Naive B cell (primary cell): ENCODE measurements at regions not wholly inside any gene's neighbourhood (a gene's known extent, or its start where the extent isn't known, plus 50 kb on each side); places are given as distances from the start of the nearest gene placed in this dataset.
"Not testable (repeated sequence)": the region's sequence is repeated elsewhere in the genome, so short reads cannot be mapped to it uniquely, and the experiment has no call there.

Source experiments
- ATAC-seq, 2 donors: fragments of 150-1000 bp; cut with Tn5 transposase; 2 replicates each; pipeline ENCODE4 v1.10.0; 2021; ENCODE audit warnings: low read depth in 2 of 2, mild to moderate bottlenecking in 2 of 2, moderate library complexity in 2 of 2
- DNase-seq: peaks from one replicate; pipeline ENCODE4 v3.0.0; 2022
- H3K27ac Mint-ChIP-seq, 6 donors: one replicate each; pipeline ENCODE4 v1.8.0; 2020 to 2022; ENCODE audit warnings: mild to moderate bottlenecking in 6 of 6, mixed read lengths in 6 of 6, moderate library complexity in 5 of 6, inconsistent platforms in 2 of 6
- H3K27me3 Mint-ChIP-seq, 3 donors: one replicate each; pipeline ENCODE4 v1.8.0; 2021 to 2022; ENCODE audit warnings: mixed read lengths in 3 of 3, mild to moderate bottlenecking in 1 of 3
- H3K36me3 Mint-ChIP-seq, 2 donors: one replicate each; pipeline ENCODE4 v1.8.0; 2020 to 2022; ENCODE audit warnings: mixed read lengths in 2 of 2, inconsistent platforms in 1 of 2, mild to moderate bottlenecking in 1 of 2
- H3K4me1 Mint-ChIP-seq, 3 donors: one replicate each; pipeline ENCODE4 v1.8.0; 2020 to 2022; ENCODE audit warnings: mixed read lengths in 3 of 3, inconsistent platforms in 1 of 3, mild to moderate bottlenecking in 1 of 3, moderate library complexity in 1 of 3
- H3K4me3 Mint-ChIP-seq, 8 donors: one replicate each; pipeline ENCODE4 v1.8.0; 2020 to 2022; ENCODE audit warnings: mild to moderate bottlenecking in 8 of 8, mixed read lengths in 8 of 8, moderate library complexity in 8 of 8, inconsistent platforms in 2 of 8
- H3K9me3 Mint-ChIP-seq, 7 donors: one replicate each; pipeline ENCODE4 v1.8.0; 2020 to 2022; ENCODE audit warnings: mixed read lengths in 7 of 7, mild to moderate bottlenecking in 5 of 7, inconsistent platforms in 2 of 7, moderate library complexity in 1 of 7

DNA sequence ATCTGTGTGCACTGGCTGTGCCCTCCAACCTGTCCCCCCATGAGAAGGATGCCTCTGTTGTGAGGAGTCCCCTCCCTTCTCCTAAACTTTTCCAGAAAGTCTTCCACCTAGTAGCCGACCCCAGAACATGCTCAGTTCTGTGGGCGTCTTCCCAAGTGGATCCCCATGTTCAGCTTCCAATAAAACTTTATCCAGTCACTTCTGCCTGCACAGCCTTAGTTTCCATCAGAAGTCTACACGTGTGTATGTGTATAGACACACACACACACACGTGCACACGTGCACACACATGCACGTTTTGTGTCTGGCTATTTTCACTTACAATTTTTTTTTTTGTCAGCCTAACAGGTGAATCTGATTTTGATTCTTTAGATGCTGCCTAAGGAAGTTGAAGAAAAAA is 115.1 kb downstream of the RTP5 start:
- H3K27me3 Mint-ChIP-seq: no peaks in the 10 kb centered on the region
- H3K36me3 Mint-ChIP-seq: peaks cover 0 to 7% of the 10 kb centered on the region in 2 donors
- peak overlapping the region in 6 of 8 donors; percentile 38 to 80 (median 70) for H3K4me3 Mint-ChIP-seq
- peaks cover 0 to 9% (median 4%) of the 10 kb centered on the region in 7 donors for H3K9me3 Mint-ChIP-seq
- DNase-seq (no peak), ATAC-seq (no peak)
- H3K4me1 Mint-ChIP-seq: peaks cover 30 to 43% (median 39%) of the 10 kb centered on the region in 3 donors
- peak overlapping the region; percentile 95 to 99 (median 98) for H3K27ac Mint-ChIP-seq

DNA sequence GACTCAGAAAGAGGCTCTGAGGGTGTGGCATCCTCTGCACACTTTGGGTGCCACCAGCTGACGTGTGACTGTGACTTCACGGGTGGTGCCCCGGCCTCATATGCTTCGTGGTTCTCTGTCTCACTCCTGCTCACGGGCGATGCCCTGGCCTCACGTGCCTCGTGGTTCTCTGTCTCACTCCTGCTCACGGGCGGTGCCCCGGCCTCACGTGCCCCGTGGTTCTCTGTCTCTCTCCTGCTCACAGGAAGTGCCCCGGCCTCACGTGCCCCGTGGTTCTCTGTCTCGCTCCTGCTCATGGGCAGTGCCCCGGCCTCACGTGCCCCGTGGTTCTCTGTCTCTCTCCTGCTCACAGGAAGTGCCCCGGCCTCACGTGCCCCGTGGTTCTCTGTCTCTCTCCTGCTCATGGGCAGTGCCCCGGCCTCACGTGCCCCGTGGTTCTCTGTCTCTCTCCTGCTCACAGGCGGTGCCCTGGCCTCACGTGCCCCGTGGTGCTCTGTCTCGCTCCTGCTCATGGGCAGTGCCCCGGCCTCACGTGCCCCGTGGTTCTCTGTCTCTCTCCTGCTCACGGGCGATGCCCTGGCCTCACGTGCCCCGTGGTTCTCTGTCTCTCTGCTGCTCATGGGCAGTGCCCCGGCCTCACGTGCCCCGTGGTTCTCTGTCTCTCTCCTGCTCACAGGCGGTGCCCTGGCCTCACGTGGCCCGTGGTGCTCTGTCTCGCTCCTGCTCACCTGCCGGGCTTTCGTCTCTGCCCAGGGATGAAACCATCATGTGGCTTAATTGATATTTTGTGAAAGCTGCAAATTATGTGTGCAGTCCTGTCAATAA is 115.8 kb downstream of the RTP5 start:
- H3K27me3 Mint-ChIP-seq, H3K9me3 Mint-ChIP-seq, H3K36me3 Mint-ChIP-seq: not testable (repeated sequence)
- DNase-seq (peak; percentile 85), ATAC-seq (peak; percentile 94 to 96)
- Mint-ChIP-seq H3K27ac (peak overlapping the region; percentile 95 to 99 (median 98)), H3K4me3 (peak overlapping the region; percentile 30 to 80 (median 62)), H3K4me1 (peaks cover 34 to 43% (median 42%) of the 10 kb centered on the region in 3 donors)

DNA sequence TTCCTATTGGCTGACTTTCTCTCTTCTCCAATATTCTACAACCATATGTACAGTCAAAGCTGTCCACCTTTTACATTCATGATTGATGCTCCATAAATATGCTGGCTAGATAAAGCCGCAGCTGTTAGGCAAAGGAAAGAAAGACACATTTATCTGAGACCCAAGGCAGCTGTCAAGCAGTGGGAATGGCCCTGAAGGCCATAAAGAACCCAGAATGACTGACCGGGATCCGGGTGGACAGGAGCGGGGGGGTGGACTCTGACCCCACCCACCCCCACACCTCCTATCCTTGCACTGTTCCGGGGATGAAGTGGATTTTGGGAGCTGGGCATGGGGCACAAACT is 116.4 kb downstream of the RTP5 start:
- H3K4me1 Mint-ChIP-seq: peaks cover 40 to 46% (median 43%) of the 10 kb centered on the region in 3 donors
- peak overlapping the region; percentile 95 to 99 (median 98) for H3K27ac Mint-ChIP-seq
- peak overlapping the region in 5 of 8 donors; percentile 30 to 72 (median 64) for H3K4me3 Mint-ChIP-seq
- ATAC-seq (no peak), DNase-seq (no peak)
- peaks cover 0 to 9% (median 4%) of the 10 kb centered on the region in 7 donors for H3K9me3 Mint-ChIP-seq
- H3K36me3 Mint-ChIP-seq: peaks cover 0 to 8% of the 10 kb centered on the region in 2 donors
- H3K27me3 Mint-ChIP-seq: no peaks in the 10 kb centered on the region

DNA sequence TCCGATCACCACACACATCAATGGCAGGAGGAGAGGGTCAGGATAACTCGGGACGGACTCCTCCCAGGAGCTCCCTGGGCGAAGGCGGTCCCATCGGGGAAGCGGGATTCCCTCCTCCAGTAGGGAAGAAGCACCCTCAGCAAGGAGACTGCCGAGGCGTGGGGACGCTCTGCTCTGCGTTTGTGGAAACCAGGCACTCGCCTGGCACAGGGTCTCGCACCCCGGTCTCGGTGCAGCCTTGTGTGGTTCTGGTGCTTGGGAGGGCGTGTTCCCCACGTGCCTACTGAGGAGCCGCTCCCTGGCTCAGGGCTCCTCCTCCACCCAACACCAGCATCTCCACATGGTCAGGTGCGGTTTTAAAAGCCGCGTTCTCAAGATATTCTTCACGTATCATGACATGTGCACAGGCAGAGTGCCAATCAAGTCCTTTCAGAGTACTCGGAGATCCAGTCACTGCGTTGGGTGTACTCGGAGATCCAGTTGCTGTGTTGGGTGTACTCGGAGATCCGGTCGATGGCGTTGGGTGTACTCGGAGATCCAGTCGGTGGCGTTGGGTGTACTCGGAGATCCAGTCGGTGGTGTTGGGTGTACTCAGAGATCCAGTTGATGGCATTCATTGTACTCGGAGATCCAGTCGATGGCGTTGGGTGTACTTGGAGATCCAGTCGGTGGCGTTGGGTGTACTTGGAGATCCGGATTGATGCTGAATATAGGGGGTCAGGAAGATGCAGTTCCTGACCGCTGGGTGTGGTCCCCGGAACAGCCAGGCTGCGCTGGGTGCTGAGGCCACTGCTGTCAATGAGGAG is 117.5 kb downstream of the RTP5 start:
- Mint-ChIP-seq H3K36me3 (peaks cover 0 to 8% of the 10 kb centered on the region in 2 donors), H3K4me1 (peaks cover 40 to 48% (median 43%) of the 10 kb centered on the region in 3 donors), H3K27ac (peak overlapping the region; percentile 56 to 99 (median 95)), H3K9me3 (peaks cover 0 to 9% (median 4%) of the 10 kb centered on the region in 7 donors), H3K4me3 (peak overlapping the region in 3 of 8 donors; percentile 21 to 60 (median 33)), H3K27me3 (no peaks in the 10 kb centered on the region)
- DNase-seq (no peak), ATAC-seq (no peak)

DNA sequence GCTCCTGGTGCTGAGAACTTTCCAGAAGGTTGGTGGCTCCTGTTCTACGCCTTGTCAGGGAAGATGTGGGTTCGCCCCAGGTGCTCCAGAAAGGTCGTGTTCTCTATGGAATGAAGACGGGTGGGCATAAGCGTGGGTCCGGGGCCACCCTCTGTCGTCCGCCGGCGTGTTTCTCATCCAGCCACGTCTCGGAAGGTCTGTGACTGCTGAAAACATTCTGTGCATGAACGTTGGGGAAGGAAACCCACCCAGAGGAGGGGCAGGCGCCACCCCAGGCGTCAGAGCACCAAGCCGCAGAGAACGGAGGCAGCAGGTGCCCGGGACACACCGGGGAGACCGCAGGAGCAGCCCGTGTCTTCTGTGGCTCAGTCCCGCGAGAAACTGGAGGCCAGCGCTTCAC is 118.2 kb downstream of the RTP5 start:
- H3K4me3 Mint-ChIP-seq: peak overlapping the region in 1 of 8 donors; percentile 11

DNA sequence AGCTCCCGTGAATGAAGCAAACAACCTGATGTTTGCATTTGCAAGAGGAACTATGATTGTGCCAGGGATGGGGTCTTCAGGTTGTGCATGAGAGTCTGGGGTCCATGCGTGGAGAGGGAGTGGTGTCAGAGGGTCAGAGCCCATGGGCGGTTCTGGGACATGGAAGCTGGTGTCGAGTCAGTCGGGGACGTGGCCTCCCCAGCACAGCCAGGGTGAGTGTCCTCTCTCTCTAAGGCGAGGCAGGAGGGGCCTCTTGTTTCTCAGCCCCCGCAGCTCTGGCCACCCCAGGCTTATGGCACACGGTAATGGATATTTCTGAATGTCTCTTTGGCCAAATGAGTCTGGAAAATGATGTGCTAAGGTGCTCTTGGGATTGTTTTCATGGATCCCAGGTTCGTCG is 118.6 kb downstream of the RTP5 start:
- H3K9me3 Mint-ChIP-seq: peaks cover 0 to 9% (median 4%) of the 10 kb centered on the region in 7 donors
- peaks cover 0 to 8% of the 10 kb centered on the region in 2 donors for H3K36me3 Mint-ChIP-seq
- DNase-seq: no peak
- peaks cover 40 to 45% (median 43%) of the 10 kb centered on the region in 3 donors for H3K4me1 Mint-ChIP-seq
- peak overlapping the region in 5 of 6 donors; percentile 82 to 95 (median 87) for H3K27ac Mint-ChIP-seq
- H3K4me3 Mint-ChIP-seq: peak overlapping the region in 1 of 8 donors; percentile 11
- no peak for ATAC-seq
- no peaks in the 10 kb centered on the region for H3K27me3 Mint-ChIP-seq

More for the DNA sequence above, 118.2 kb downstream of the RTP5 start:
- Mint-ChIP-seq H3K27ac (peak overlapping the region in 4 of 6 donors; percentile 49 to 95 (median 92)), H3K27me3 (no peaks in the 10 kb centered on the region), H3K4me1 (peaks cover 40 to 46% (median 43%) of the 10 kb centered on the region in 3 donors), H3K36me3 (peaks cover 0 to 8% of the 10 kb centered on the region in 2 donors), H3K9me3 (peaks cover 0 to 9% (median 4%) of the 10 kb centered on the region in 7 donors)
- no peak for ATAC-seq
- DNase-seq: no peak

DNA sequence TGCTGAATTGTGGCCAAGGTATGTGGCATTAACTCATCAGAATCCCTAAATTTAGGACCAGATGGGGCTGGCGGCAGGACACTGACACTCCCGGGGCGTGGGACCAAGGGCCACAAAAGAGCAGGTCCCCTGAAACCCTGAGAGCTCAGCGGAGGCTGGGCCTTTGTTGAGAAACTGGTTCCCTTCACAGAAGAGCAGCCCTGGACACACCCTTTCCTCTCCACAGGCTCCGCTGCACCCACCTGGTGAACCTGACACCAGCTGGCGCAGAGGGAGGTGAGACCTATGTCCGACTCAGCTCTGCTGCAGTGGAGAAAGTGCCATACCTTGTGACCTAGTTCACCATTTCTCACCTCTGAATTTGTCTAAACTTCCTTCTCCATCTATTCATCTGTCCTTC is 119.5 kb downstream of the RTP5 start:
- Mint-ChIP-seq H3K27me3 (no peaks in the 10 kb centered on the region), H3K36me3 (peaks cover 0 to 8% of the 10 kb centered on the region in 2 donors), H3K4me3 (peak overlapping the region in 3 of 8 donors; percentile 42 to 64 (median 54)), H3K4me1 (peaks cover 38 to 42% (median 39%) of the 10 kb centered on the region in 3 donors), H3K9me3 (peaks cover 0 to 9% (median 4%) of the 10 kb centered on the region in 7 donors), H3K27ac (peak overlapping the region; percentile 75 to 95 (median 93))
- ATAC-seq (peak; percentile 67 to 68), DNase-seq (peak; percentile 74)

DNA sequence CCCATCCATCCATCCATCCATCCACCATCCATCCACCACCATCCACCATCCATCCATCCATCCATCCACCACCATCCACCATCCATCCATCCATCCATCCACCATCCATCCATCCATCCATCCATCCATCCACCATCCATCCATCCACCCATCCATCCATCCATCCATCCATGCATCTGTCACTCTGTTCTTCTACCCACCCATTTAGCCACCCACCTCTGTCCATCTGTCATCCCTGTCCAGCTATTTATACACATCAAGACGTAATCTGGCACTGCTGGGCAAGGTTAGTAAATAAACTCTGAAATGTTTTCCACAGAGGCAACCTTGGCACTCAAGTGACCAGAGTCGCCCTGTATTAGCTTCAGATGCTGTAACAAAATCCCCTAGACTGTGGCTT is 120.9 kb downstream of the RTP5 start:
- Mint-ChIP-seq H3K27ac (peak overlapping the region in 1 of 6 donors; percentile 64), H3K9me3 (peaks cover 0 to 6% (median 4%) of the 10 kb centered on the region in 7 donors), H3K27me3 (no peaks in the 10 kb centered on the region), H3K4me1 (peaks cover 24 to 31% (median 30%) of the 10 kb centered on the region in 3 donors), H3K36me3 (peaks cover 4 to 8% of the 10 kb centered on the region in 2 donors), H3K4me3 (no peak overlapping the region)
- no peak for DNase-seq
- no peak for ATAC-seq

DNA sequence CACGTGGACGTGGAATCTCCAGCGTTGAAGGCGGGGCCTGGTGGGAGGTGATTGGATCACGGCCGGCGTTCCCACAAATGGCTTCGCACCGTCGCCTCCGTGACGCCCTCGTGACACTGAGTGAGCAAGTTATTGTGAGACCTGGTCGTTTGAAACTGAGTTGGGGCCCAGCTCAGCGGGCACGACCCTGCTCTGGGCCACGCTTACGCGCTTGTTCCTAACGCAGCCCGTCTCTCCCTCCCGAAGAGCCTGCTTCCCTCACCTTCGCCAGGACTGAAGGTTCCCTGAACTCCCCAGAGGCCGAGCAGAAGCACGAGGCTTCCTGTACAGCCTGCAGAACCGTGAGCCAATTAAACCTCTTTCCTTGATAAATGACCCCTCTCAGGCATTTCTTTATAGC is 121.8 kb downstream of the RTP5 start:
- Mint-ChIP-seq H3K27me3 (no peaks in the 10 kb centered on the region), H3K9me3 (peaks cover 0 to 2% (median 0%) of the 10 kb centered on the region in 7 donors), H3K27ac (peak overlapping the region in 3 of 6 donors; percentile 39 to 60 (median 59)), H3K36me3 (peaks cover 4 to 11% of the 10 kb centered on the region in 2 donors), H3K4me1 (peaks cover 19 to 25% (median 23%) of the 10 kb centered on the region in 3 donors), H3K4me3 (no peak overlapping the region)
- DNase-seq (no peak), ATAC-seq (no peak)

DNA sequence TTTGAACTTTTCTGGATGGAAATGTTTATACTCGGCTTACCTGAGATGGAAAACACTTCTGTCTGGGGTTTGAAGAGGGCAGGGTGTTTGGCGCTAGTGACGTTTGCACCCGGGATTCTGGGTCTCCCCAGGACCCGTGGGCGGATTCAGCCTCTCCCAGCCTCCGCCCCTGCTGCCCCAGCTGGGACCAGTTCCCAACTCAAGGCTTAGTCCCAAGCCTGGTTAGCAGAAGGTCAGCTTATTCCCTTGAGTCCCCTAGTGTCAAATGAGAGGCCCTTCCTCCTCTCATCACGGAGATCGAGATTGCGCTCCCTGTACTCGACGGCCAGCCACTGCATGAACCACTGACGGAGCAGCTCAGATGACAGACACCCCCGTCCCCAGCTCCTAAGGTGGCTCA is 123.2 kb downstream of the RTP5 start:
- H3K4me1 Mint-ChIP-seq: peaks cover 18 to 22% (median 20%) of the 10 kb centered on the region in 3 donors
- DNase-seq (no peak), ATAC-seq (no peak)
- H3K27me3 Mint-ChIP-seq: no peaks in the 10 kb centered on the region
- H3K27ac Mint-ChIP-seq: peak overlapping the region in 3 of 6 donors; percentile 19 to 70 (median 59)
- H3K9me3 Mint-ChIP-seq: peaks cover 0 to 2% (median 0%) of the 10 kb centered on the region in 7 donors
- H3K36me3 Mint-ChIP-seq: peaks cover 15 to 23% of the 10 kb centered on the region in 2 donors
- H3K4me3 Mint-ChIP-seq: no peak overlapping the region

DNA sequence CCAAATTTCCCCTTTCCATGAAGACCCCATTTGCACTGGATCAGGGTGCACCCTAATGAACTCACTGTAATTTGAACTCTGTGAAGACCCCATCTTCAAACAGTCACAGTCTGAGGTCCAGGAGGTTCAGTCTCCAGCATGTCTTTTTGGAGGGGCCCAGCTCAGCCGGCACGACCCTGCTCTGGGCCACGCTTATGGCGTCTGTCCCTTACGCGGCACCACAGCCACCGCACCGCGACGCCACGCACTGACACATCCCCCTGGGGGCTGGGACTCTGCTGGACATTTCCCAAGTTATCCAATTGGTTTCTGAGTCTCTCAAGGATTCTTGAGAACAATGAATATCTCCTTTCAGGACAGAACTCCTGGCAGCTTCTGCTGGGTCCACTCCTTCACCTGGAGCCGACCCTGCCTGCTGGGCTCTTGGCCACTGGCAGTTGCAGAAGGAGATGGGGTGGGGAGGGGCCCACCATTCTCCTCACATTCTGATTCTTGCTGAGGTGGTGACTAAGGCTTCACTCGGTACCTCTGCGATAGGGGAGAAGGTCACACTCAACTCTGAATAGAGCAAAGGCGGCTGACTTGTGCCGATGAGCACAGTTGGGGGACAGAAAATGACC is 124.0 kb downstream of the RTP5 start:
- no peaks in the 10 kb centered on the region for H3K27me3 Mint-ChIP-seq
- peak overlapping the region in 4 of 6 donors; percentile 48 to 90 (median 64) for H3K27ac Mint-ChIP-seq
- ATAC-seq: no peak
- H3K36me3 Mint-ChIP-seq: peaks cover 21 to 26% of the 10 kb centered on the region in 2 donors
- H3K4me1 Mint-ChIP-seq: peaks cover 12 to 20% (median 16%) of the 10 kb centered on the region in 3 donors
- peaks cover 0 to 2% (median 0%) of the 10 kb centered on the region in 7 donors for H3K9me3 Mint-ChIP-seq
- no peak overlapping the region for H3K4me3 Mint-ChIP-seq
- DNase-seq: no peak

DNA sequence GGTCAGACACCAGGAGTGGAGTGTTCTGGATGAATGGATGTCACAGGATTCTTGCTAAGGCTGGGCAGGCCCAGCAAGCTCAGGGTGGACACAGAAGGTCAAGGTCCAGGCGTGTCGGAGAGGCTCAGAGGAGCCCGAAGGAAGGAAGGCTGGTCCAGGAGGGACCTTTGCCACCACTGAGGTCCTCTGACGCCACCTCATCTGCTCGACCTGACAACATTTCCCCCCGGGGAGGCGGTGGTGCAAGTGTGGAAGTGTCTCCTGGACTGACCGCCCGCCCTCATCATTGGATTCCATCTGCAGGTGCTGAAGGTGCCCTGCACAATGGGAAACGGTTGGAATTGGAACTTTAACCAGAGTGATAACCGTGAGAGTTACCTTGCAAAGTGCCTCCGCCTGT is 124.6 kb downstream of the RTP5 start:
- ATAC-seq (no peak), DNase-seq (no peak)
- H3K27me3 Mint-ChIP-seq: no peaks in the 10 kb centered on the region
- H3K36me3 Mint-ChIP-seq: peaks cover 21 to 24% of the 10 kb centered on the region in 2 donors
- H3K4me1 Mint-ChIP-seq: peaks cover 10 to 19% (median 14%) of the 10 kb centered on the region in 3 donors
- H3K9me3 Mint-ChIP-seq: peaks cover 0 to 2% (median 0%) of the 10 kb centered on the region in 7 donors
- H3K4me3 Mint-ChIP-seq: peak overlapping the region in 1 of 8 donors; percentile 58
- H3K27ac Mint-ChIP-seq: peak overlapping the region in 2 of 6 donors; percentile 48 to 90
